Stimulated activated CD4-positive, alpha-beta T cell treated with anti-CD3 and anti-CD28 coated beads, Interleukin-1b, Interleukin-23, amount 100 ng/mL, for 1 hour (primary cell): ENCODE measurements at regions not wholly inside any gene's neighbourhood (a gene's known extent, or its start where the extent isn't known, plus 50 kb on each side); places are given as distances from the start of the nearest gene placed in this dataset.
"Not testable (repeated sequence)": the region's sequence is repeated elsewhere in the genome, so short reads cannot be mapped to it uniquely, and the experiment has no call there.

Experiments
- DNase-seq, 2 donors: peaks; one replicate each; pipeline ENCODE4 v3.0.0-alpha.2; 2020; ENCODE audit warnings: low read depth in 2 of 2

- no peak for DNase-seq
Observed at GRCh38 chr7:67912437-67912836, 915.8 kb downstream of the TYW1 start.

GRCh38 chr7:67913604-67914003 is 917.0 kb downstream of the TYW1 start:
- no peak for DNase-seq

GRCh38 chr7:67916111-67916510 is 919.5 kb downstream of the TYW1 start:
- DNase-seq = not testable (repeated sequence)

GRCh38 chr7:67916571-67917436 is 920.2 kb downstream of the TYW1 start:
- no peak for DNase-seq

GRCh38 chr7:67917437-67917755 is 920.8 kb downstream of the TYW1 start:
- DNase-seq = no peak

DNA sequence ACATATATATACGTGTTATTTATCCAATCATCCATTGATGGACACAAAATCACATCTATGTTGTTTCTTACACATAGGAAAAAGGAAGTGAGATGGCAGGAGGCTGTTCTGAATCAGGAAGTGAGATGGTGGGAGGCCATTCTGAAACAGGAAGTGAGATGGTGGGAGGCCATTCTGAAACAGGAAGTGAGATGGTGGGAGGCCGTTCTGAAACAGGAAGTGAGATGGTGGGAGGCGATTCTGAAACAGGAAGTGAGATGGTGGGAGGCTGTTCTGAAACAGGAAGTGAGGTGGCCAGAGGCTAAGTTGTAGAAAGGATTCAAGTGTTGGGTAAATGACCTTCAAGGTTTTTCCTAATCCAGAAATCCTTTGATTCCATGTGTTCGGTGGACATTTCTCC is 921.5 kb downstream of the TYW1 start:
- no peak for DNase-seq

GRCh38 chr7:67923286-67923685 is 926.7 kb downstream of the TYW1 start:
- DNase-seq = no peak

DNA sequence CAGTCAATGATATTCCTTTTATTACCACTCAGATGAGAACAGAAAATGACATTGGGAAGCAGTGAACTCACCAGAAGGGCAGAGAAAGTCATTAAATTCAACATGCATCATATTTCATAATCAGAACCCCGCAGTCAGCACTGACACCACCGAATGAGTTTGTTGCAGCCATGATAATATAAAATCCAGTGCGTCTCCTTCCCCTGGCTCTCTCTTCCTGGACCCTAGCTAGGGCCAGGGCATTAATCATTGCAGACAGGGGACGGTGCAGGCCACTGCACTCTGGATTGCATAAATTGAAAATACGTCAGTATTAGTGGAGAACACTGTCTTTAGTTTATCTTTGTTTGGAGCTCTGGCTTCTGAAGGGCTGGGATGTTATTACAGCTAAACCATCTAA is 931.5 kb downstream of the TYW1 start:
- DNase-seq = no peak

GRCh38 chr7:67936447-67936846 is 939.8 kb downstream of the TYW1 start:
- not testable (repeated sequence) for DNase-seq

DNA sequence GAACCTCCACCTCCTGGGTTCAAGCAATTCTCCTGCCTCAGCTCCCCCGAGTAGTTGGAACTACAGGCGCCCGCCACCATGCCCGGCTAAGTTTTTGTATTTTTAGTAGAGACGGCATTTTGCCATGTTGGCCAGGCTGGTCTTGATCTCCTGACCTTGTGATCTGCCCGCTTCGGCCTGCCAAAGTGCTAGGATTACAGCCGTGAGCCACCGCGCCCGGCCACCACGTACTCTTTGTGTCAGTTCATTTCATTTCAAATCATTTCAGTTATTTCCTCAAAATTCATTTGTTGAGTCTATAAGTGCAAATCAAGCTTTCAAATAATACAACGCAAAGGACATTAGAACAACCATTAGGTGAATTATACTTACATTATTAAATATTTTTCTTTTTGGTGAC is 943.8 kb downstream of the TYW1 start:
- DNase-seq = no peak

- no peak for DNase-seq
Observed at GRCh38 chr7:67947191-67947590, 950.6 kb downstream of the TYW1 start.

- no peak for DNase-seq
Observed at GRCh38 chr7:67947646-67948045, 951.0 kb downstream of the TYW1 start.

DNA sequence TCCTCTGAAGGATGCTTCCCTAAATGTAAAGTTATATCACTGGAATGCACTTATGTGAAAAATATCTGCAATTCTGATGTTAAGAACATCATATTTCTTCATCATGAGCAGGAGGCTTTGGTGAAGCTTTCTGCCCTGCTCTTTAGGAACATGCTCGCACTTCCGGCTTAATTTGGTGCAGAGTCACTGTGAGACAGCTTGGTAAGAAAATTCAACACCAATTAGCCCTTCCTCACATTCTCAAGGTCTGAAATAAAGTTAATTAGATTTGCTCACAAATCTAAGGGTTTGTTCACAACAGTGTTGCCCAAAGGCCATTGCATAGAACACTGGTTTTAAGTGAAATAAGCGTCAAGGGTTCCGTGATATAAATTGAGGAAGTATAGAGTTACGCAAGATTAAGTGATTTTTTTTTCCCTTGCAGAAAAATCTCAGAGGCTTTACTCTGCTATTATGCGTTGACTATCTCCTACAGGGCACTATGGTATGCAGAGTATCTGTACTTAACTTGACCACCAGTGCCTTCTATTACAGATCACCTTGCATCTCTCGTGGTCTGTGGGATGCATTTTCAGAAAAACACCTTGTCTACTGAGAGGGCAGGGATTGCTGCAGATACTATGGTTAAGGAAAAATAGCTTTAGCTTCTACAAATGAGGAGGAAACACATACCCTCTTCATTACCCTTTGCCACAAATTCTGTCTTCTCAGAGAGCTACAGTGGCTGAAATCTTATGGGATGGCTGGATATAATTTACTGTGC is 953.9 kb downstream of the TYW1 start:
- no peak for DNase-seq

GRCh38 chr7:67955061-67955460 is 958.4 kb downstream of the TYW1 start:
- DNase-seq = no peak

- DNase-seq = no peak
Observed at GRCh38 chr7:67962863-67963262, 966.2 kb downstream of the TYW1 start.

DNA sequence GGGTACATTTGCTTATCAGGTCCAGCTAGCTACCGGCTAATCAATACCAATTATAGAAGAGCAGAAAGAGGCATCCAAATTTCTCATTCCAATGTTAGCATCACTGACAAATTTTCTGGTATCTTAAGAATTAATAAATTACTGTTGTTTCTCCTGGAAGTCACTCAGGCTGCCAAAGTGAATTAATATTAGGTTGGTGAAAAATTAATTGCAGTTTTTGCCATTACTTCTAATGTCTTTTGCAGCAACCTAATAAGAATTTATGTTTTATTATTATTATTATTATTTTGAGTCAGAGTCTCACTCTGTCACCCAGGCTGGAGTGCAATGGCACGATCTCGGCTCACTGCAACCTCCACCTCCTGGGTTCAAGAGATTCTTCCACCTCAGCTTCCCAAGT is 979.9 kb downstream of the TYW1 start:
- DNase-seq = no peak

- no peak for DNase-seq
Observed at GRCh38 chr7:67983486-67983885, 986.9 kb downstream of the TYW1 start.

DNA sequence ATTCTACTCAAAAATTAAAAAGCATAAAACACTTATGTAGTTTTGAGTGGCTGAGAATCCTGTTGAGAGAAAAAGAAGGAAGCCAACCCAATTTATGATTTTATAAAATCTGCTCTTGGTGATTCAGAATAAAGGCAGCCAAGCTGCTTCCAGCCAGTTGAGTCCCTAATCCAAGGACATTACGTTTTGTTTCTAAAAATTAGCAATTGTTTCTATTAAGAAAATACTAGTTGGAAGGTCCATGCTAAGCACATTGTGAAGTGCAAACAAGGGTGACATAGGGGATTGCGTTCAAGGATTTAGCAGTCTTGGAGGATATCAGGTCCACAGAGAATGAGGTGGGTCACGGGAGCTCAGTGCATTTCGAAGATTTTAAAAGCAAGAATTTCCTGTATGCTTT is 987.7 kb downstream of the TYW1 start:
- DNase-seq = no peak

DNA sequence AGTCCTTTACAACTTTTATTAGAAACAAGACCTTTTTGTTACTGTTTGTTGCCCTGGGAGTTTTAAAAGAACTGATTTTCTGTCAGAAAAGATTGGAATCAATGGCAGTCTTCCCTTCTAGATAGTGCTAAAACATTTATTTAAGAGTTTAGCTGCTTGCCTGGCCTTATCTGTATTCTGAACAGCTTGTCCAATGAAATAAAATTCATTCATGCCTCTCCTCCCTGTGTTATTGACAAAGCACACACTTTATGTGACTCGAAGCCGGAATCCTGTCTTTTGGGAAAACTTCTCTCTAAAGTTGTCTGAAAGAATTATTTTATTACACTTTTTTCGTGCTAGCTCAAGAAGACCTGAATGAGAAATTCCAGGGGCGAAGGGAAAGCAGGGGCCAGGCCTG is 992.5 kb downstream of the TYW1 start:
- DNase-seq = no peak

GRCh38 chr7:67990003-67990402 is 993.4 kb downstream of the TYW1 start:
- DNase-seq = no peak

GRCh38 chr7:67990716-67991115 is 994.1 kb downstream of the TYW1 start:
- no peak for DNase-seq

- no peak for DNase-seq
Observed at GRCh38 chr7:67992287-67992686, 995.7 kb downstream of the TYW1 start.

DNA sequence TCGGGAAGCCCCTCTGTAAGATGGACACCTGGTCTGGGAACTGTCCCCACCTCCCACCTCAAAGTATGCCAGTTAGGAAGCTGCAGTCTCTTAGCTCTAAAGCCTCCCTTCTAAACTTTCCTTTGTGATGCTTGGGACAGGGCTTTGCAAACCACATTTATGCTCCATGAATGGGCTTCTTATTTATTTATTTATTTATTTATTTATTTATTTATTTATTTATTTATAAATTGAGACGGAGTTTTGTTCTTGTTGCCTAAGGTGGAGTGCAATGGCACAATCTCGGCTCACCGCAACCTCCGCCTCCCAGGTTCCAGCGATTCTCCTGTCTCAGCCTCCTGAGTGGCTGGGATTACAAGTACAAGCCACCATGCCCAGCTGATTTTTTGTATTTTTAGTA is 1009.4 kb downstream of the TYW1 start:
- no peak for DNase-seq
